Psoas muscle (tissue), 7 donors: ENCODE measurements at regions not wholly inside any gene's neighbourhood (a gene's known extent, or its start where the extent isn't known, plus 50 kb on each side); places are given as distances from the start of the nearest gene placed in this dataset.
A peak's percentile ranks its signal among the peaks of the same experiment; 100 is the strongest.

ENCODE experiments used
- ATAC-seq, 4 donors: fragments of 200-7000 bp; cut with Tn5 transposase; one replicate each; pipeline ENCODE4 v1.9.1; 2020; ENCODE audit warnings: moderate library complexity in 3 of 4, mild to moderate bottlenecking in 2 of 4
- DNase-seq, 2 donors: peaks; one replicate each; pipeline ENCODE4 v3.0.0-alpha.2; 2020
- H3K27ac ChIP-seq: fragments of 200-600 bp; one replicate; pipeline ENCODE4 v1.8.0; 2022
- H3K27me3 ChIP-seq, 3 donors: fragments of 200-600 bp in 1 of 3; one replicate each; pipeline versions ENCODE4 v1.6.1 to v1.8.0; 2013 to 2022; ENCODE audit warnings: low read length in 2 of 3, mild to moderate bottlenecking in 2 of 3, moderate library complexity in 1 of 3; ENCODE audit not compliant: insufficient read depth in 3 of 3
- H3K36me3 ChIP-seq, 2 donors: fragments of 200-600 bp in 1 of 2; one replicate each; pipeline versions ENCODE4 v1.6.1 to v1.8.0; 2013 to 2022; ENCODE audit warnings: low read depth in 1 of 2, mild to moderate bottlenecking in 1 of 2, moderate library complexity in 1 of 2; ENCODE audit not compliant: insufficient read depth in 1 of 2
- H3K4me1 ChIP-seq: fragments of 200-600 bp; one replicate; pipeline ENCODE4 v1.8.0; 2022
- H3K4me3 ChIP-seq: fragments of 200-600 bp; one replicate; pipeline ENCODE4 v1.8.0; 2022; ENCODE audit warnings: mild to moderate bottlenecking
- H3K9me3 ChIP-seq: fragments of 200-600 bp; one replicate; pipeline ENCODE4 v1.8.0; 2022
- WGBS, 3 donors: extraction: QIAGEN DNeasy Blood & Tissue Kit; methylation state at CpG; one replicate each; pipeline versions ENCODE4 v1.1.6 to v1.1.7; 2013; 5-methylcytosine and 5-hydroxymethylcytosine counted together
- intact Hi-C, 2 donors: fragments of 100-400 bp; cut with DNase I; formaldehyde crosslinking; loops; one replicate each; pipeline versions ENCODE4 v1.11.0 to v1.14.2; 2022
- TF ChIP-seq, protein P1 (sequence below): fragments of 200-600 bp; IDR thresholded peaks from one replicate; pipeline ENCODE4 v1.8.0; 2022; ENCODE audit warnings: antibody characterized with exemption
- donor health status: healthy with polysubstance abuse.
- donor health status: DM: no; HTN: no; CAD: no; lungs with moderate emphysema.
- donor health status: Bipolar disorder and iron deficiency.
- donor health status: healthy.
- donor health status: DM: yes; HTN: yes; CAD: no.
- donor health status: DM: no; HTN: no; CAD: no.
- donor health status: DM: yes; HTN: yes; CAD: no.

GRCh38 chr14:22329371-22329770 lies 259.7 kb downstream of the DAD1 start:
- no peak overlapping the region for H3K4me3 ChIP-seq

DNA sequence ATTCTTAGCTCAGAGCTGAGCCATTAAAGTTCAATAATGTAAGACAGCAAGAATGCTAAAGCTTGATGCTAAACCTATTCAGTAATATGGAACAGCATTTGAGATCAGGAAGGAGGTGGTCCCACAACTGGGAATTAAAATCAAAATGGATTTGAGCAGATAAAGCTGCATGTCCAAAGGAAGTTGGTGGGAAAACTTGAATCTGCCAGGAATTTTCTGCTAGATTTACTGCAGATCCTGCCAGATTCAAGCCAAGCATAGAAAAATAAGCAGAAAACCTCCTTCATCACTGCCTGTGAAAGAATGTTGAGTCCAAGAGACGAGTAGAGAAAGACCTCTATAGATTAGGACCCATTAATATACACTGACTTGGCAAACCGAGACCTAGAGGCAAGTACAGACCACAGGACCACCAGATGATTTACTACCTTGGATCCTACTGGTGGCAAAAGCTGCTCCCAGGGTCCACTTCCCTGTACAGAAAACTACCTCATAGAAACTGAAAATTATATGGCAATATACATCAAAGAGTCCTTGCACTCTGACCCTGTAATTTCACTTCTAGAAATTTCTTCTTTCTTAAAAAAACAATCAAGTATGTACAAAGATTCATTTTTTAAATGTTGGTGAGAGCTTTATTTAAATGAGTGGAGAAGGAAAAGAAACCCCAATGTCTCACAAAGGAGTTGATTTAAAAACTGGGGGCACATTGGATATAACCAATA lies 263.2 kb downstream of the DAD1 start:
- Histone ChIP-seq H3K4me1 (no peaks in the 10 kb centered on the region), H3K27me3 (no peaks in the 10 kb centered on the region), H3K36me3 (no peaks in the 10 kb centered on the region), H3K4me3 (no peak overlapping the region), H3K9me3 (no peaks in the 10 kb centered on the region), H3K27ac (no peak overlapping the region)
- intact Hi-C loops: no loop called here
- WGBS, 3 donors: 20 to 44% (median 22%) methylated on average over 2 of the region's 2 CpGs
- TF ChIP-seq, protein P1, sequence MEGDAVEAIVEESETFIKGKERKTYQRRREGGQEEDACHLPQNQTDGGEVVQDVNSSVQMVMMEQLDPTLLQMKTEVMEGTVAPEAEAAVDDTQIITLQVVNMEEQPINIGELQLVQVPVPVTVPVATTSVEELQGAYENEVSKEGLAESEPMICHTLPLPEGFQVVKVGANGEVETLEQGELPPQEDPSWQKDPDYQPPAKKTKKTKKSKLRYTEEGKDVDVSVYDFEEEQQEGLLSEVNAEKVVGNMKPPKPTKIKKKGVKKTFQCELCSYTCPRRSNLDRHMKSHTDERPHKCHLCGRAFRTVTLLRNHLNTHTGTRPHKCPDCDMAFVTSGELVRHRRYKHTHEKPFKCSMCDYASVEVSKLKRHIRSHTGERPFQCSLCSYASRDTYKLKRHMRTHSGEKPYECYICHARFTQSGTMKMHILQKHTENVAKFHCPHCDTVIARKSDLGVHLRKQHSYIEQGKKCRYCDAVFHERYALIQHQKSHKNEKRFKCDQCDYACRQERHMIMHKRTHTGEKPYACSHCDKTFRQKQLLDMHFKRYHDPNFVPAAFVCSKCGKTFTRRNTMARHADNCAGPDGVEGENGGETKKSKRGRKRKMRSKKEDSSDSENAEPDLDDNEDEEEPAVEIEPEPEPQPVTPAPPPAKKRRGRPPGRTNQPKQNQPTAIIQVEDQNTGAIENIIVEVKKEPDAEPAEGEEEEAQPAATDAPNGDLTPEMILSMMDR: no peak
- DNase-seq: no peak
- ATAC-seq: no peak

More at GRCh38 chr14:22329371-22329770, 259.7 kb downstream of the DAD1 start:
- no peak for ATAC-seq
- no peak overlapping the region for H3K27ac ChIP-seq
- H3K27me3 ChIP-seq: no peaks in the 10 kb centered on the region
- TF ChIP-seq, protein P1: no peak
- intact Hi-C loops: no loop called here
- H3K4me1 ChIP-seq: peaks cover 4% of the 10 kb centered on the region
- no peak for DNase-seq
- no peaks in the 10 kb centered on the region for H3K36me3 ChIP-seq
- 72 to 96% (median 81%) methylated on average over 3 of the region's 3 CpGs for WGBS, 3 donors
- H3K9me3 ChIP-seq: no peaks in the 10 kb centered on the region

- Histone ChIP-seq H3K36me3 (no peaks in the 10 kb centered on the region), H3K9me3 (no peaks in the 10 kb centered on the region), H3K4me3 (no peak overlapping the region), H3K27ac (no peak overlapping the region), H3K4me1 (no peaks in the 10 kb centered on the region), H3K27me3 (no peaks in the 10 kb centered on the region)
- WGBS, 3 donors: 43 to 51% (median 48%) methylated on average over 4 of the region's 4 CpGs
- no peak for ATAC-seq
- TF ChIP-seq, protein P1: no peak
- DNase-seq: no peak
- intact Hi-C loops: no loop called here
Observed at GRCh38 chr14:22320362-22320750, 268.7 kb downstream of the DAD1 start.

DNA sequence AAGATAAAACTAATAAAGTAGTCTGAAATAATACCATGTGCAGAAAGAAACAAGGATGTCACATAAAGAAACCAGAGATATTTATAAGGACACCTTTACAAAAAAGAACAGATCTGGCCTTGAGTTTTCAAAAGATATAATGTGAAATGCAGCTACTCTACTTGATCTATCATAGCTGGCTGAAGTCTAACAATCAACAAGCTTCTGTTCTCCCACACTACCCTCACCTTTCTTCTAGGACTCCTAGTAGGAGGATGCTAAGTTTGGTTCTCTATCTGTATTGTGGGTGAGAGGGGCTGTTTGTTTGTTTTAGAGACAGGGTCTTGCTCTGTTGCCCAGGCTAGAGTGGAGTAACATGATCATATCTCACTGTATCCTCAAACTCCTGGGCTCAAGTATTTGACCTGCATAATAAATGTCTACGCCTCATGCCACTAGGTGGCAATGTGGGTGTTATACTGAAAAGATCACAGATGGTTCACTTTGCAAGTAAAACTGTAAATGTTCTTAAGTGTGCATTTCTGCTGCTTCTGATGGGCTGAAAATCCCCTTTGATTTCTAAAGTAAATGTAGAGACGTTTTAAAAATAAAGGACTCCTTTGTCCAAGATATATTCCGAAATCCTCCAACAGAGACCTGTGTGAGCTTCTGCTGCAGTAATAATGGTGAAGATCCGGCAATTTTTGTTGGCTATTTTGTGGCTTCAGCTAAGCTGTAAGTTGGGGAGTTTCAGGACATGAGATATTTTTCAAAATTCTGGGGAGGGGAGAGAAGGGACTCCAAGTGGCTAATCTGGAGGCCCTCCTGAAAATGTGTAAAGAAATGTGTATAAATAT lies 269.3 kb downstream of the DAD1 start:
- Histone ChIP-seq H3K4me3 (no peak overlapping the region), H3K27me3 (no peaks in the 10 kb centered on the region), H3K27ac (no peak overlapping the region), H3K4me1 (no peaks in the 10 kb centered on the region), H3K36me3 (no peaks in the 10 kb centered on the region), H3K9me3 (no peaks in the 10 kb centered on the region)
- TF ChIP-seq, protein P1: peak; percentile 54
- ATAC-seq (peak in 2 of 4 donors; percentile 48 to 59), DNase-seq (no peak)
- intact Hi-C loops: loop anchor here in 1 of 2 donors (5.0 kb wide), 1 partner anchor 53 kb away; no protein-coding TSS in a partner anchor
- 28 to 34% (median 34%) methylated on average over 4 of the region's 4 CpGs for WGBS, 3 donors
